ENCODE measurements at regions not wholly inside any gene's neighbourhood (a gene's known extent, or its start where the extent isn't known, plus 50 kb on each side); places are given as distances from the start of the nearest gene placed in this dataset.

DNA sequence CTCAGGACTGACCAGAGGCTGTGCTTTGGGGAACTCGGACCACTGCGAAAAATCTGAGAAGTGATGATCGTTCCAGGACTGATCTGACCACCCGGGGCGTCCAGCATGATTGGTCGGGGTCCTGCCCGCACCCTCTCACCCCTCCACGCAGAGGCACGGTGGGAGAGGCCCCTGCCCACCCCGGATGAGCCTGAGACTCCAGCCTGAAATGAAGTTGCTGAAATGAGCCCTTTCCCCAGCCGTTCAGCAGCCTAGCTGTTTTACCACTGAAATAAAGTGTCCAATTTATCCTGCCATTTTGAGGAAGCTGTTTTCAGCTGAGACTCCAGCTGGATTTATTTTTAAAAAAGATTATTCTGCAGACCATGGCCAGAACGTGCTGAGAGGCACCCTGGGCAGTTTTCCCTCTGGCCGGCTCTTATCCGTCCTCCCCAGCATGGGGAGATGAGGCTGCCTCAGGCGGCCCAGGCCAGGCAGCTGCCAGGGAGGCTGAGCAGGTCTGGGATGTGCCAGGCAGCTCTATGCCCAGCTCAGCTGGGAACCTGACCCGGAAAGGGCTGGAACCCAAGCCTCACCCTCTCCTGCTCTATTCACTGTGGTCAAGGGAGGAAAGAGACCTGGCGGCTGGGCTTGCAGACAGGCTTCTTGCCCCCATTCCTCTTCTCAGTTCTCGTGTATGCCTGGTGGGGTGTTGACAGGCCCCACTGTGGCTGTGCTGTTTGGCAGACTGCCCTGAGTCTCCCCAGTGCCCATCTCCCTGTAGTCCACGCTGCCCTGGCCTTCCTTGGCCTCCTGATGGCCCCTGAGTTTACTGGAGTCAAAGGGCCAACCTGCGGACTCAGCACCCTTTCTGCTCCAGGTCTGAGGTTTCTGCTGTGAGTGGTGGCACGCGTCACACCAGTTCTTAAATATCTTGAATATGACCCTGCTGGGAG, 161.0 kb upstream of the B3GAT1 start:
- Histone ChIP-seq H3K27me3 (peaks cover 0 to 69% (median 14%) of the 10 kb centered on the region in 7 donors), H3K27ac (no peak overlapping the region), H3K36me3 (no peaks in the 10 kb centered on the region), H3K4me3 (no peak overlapping the region), H3K9me3 (no peaks in the 10 kb centered on the region), H3K4me1 (peaks cover 0 to 8% (median 0%) of the 10 kb centered on the region in 9 donors)
- intact Hi-C loops (cut with DNase I): no loop called here
- DNase-seq (no peak), ATAC-seq (peak in 5 of 8 donors; percentile 23 to 57 (median 44))
- 50 to 51% methylated on average over 22 of the region's 22 CpGs for WGBS, 2 donors
- TF ChIP-seq, protein P1, sequence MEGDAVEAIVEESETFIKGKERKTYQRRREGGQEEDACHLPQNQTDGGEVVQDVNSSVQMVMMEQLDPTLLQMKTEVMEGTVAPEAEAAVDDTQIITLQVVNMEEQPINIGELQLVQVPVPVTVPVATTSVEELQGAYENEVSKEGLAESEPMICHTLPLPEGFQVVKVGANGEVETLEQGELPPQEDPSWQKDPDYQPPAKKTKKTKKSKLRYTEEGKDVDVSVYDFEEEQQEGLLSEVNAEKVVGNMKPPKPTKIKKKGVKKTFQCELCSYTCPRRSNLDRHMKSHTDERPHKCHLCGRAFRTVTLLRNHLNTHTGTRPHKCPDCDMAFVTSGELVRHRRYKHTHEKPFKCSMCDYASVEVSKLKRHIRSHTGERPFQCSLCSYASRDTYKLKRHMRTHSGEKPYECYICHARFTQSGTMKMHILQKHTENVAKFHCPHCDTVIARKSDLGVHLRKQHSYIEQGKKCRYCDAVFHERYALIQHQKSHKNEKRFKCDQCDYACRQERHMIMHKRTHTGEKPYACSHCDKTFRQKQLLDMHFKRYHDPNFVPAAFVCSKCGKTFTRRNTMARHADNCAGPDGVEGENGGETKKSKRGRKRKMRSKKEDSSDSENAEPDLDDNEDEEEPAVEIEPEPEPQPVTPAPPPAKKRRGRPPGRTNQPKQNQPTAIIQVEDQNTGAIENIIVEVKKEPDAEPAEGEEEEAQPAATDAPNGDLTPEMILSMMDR (IDR thresholded peaks at IDR 0.05): no peak

DNA sequence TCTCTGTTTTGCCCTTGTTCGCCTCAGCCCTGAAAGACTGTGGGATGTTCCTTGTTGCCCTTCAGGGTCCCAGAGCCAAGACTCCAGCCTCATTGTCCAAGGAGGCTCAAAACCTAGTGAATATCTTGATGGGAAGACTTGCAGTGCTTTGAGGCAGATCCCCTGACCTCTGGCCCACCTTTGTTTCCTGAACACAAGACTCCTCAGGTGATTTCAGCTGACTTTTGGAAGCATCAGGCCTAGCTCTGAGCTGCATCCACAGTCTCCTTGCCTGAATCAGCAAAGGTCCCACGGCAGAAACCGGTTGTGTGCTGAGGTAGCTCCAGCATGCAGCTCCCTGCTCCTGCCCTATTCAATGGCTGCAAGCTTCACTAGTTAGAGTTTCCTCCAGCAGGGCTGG, 159.3 kb upstream of the B3GAT1 start:
- no peaks in the 10 kb centered on the region for H3K9me3 ChIP-seq
- peaks cover 0 to 8% (median 0%) of the 10 kb centered on the region in 9 donors for H3K4me1 ChIP-seq
- no peaks in the 10 kb centered on the region for H3K36me3 ChIP-seq
- no peak for ATAC-seq
- WGBS, 2 donors: 88 to 89% methylated on average over 3 of the region's 3 CpGs
- H3K27me3 ChIP-seq: peaks cover 0 to 58% (median 22%) of the 10 kb centered on the region in 7 donors
- TF ChIP-seq, protein P1 (IDR thresholded peaks at IDR 0.05): no peak
- H3K4me3 ChIP-seq: no peak overlapping the region
- intact Hi-C loops (cut with DNase I): no loop called here
- H3K27ac ChIP-seq: no peak overlapping the region
- DNase-seq: no peak

DNA sequence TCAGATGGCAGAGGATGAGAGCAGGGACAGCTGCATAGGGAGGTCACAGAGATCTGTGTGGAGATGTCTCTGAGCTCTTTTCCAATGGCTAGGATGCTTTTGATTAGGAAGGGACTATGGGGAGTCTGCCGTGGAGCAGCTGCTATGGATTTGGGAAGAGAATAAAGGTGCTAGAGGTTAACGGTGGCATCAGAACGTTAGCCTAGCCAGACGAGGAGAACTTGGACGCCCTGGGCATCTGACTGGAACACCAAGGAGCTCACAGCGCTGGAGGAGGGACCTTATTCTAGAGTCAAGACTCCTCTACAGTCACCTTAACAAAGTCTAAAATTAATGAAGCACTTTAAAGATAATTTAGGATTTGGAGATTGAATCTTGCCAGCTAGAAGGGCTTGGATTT, 157.2 kb upstream of the B3GAT1 start:
- 71 to 76% methylated on average over 6 of the region's 6 CpGs for WGBS, 2 donors
- no peaks in the 10 kb centered on the region for H3K36me3 ChIP-seq
- H3K27ac ChIP-seq: no peak overlapping the region
- no peaks in the 10 kb centered on the region for H3K9me3 ChIP-seq
- DNase-seq (no peak), ATAC-seq (no peak)
- intact Hi-C loops (cut with DNase I): no loop called here
- H3K4me3 ChIP-seq: no peak overlapping the region
- TF ChIP-seq, protein P1 (IDR thresholded peaks at IDR 0.05): no peak
- H3K4me1 ChIP-seq: peaks cover 0 to 8% (median 0%) of the 10 kb centered on the region in 9 donors
- H3K27me3 ChIP-seq: peaks cover 0 to 43% (median 17%) of the 10 kb centered on the region in 7 donors

DNA sequence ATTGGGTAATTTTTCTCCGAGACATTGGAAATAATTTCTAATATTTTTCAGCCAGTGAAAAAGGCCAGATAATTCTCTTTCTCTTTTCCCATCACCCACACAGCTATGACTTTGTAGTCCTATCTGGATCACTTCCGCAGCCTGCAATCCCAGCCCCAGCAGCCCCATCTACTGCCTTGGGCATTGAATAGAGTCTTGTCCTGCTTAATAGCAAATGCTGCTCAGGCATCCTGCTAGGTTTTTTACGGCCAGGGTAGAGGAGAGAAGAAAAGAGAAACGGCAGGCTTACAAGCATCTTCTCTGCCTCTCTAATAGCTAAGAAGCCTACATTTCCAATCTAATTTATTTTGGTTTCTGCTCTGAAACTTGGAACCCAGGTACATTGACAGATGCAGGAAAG, 154.3 kb upstream of the B3GAT1 start:
- H3K36me3 ChIP-seq: no peaks in the 10 kb centered on the region
- peaks cover 0 to 57% (median 17%) of the 10 kb centered on the region in 7 donors for H3K27me3 ChIP-seq
- no peaks in the 10 kb centered on the region for H3K4me1 ChIP-seq
- no peak overlapping the region for H3K4me3 ChIP-seq
- no peak overlapping the region for H3K27ac ChIP-seq
- 62 to 67% methylated on average over 4 of the region's 4 CpGs for WGBS, 2 donors
- TF ChIP-seq, protein P1 (IDR thresholded peaks at IDR 0.05): no peak
- H3K9me3 ChIP-seq: no peaks in the 10 kb centered on the region
- ATAC-seq (no peak), DNase-seq (peak in 1 of 2 donors; percentile 1)
- intact Hi-C loops (cut with DNase I): no loop called here

All from heart right ventricle (tissue), 16 donors.